PFSK-1 (cell line): ENCODE measurements at regions not wholly inside any gene's neighbourhood (a gene's known extent, or its start where the extent isn't known, plus 50 kb on each side); places are given as distances from the start of the nearest gene placed in this dataset.

Source experiments
- TAF1 ChIP-seq: IDR thresholded peaks from 2 replicates; pipeline ENCODE4 v1.6.1; 2012; ENCODE audit warnings: low read length, control low read depth, borderline replicate concordance; ENCODE audit not compliant: insufficient read depth
- TF ChIP-seq, protein P1 (sequence below), 2 experiments: IDR thresholded peaks; 2 replicates each; pipeline versions ENCODE4 v1.6.1 to v1.8.0; 2011 to 2012; ENCODE audit warnings: low read depth in 2 of 2, low read length in 2 of 2, control low read depth in 1 of 2, inconsistent platforms in 1 of 2, mild to moderate bottlenecking in 1 of 2, moderate library complexity in 1 of 2; ENCODE audit not compliant: insufficient read depth in 1 of 2

- TF ChIP-seq, protein P1, sequence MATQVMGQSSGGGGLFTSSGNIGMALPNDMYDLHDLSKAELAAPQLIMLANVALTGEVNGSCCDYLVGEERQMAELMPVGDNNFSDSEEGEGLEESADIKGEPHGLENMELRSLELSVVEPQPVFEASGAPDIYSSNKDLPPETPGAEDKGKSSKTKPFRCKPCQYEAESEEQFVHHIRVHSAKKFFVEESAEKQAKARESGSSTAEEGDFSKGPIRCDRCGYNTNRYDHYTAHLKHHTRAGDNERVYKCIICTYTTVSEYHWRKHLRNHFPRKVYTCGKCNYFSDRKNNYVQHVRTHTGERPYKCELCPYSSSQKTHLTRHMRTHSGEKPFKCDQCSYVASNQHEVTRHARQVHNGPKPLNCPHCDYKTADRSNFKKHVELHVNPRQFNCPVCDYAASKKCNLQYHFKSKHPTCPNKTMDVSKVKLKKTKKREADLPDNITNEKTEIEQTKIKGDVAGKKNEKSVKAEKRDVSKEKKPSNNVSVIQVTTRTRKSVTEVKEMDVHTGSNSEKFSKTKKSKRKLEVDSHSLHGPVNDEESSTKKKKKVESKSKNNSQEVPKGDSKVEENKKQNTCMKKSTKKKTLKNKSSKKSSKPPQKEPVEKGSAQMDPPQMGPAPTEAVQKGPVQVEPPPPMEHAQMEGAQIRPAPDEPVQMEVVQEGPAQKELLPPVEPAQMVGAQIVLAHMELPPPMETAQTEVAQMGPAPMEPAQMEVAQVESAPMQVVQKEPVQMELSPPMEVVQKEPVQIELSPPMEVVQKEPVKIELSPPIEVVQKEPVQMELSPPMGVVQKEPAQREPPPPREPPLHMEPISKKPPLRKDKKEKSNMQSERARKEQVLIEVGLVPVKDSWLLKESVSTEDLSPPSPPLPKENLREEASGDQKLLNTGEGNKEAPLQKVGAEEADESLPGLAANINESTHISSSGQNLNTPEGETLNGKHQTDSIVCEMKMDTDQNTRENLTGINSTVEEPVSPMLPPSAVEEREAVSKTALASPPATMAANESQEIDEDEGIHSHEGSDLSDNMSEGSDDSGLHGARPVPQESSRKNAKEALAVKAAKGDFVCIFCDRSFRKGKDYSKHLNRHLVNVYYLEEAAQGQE (IDR thresholded peaks at IDR 0.05; ENCODE audit: insufficient read depth in 1 of 2, low read depth in 2 of 2, low read length in 2 of 2), result no peak
- TF ChIP-seq TAF1, result no peak
Observed at GRCh38 chr1:98422816-98423215, 238.7 kb upstream of the SNX7 start.
